ENCODE measurements at regions not wholly inside any gene's neighbourhood (a gene's known extent, or its start where the extent isn't known, plus 50 kb on each side); places are given as distances from the start of the nearest gene placed in this dataset.

DNA sequence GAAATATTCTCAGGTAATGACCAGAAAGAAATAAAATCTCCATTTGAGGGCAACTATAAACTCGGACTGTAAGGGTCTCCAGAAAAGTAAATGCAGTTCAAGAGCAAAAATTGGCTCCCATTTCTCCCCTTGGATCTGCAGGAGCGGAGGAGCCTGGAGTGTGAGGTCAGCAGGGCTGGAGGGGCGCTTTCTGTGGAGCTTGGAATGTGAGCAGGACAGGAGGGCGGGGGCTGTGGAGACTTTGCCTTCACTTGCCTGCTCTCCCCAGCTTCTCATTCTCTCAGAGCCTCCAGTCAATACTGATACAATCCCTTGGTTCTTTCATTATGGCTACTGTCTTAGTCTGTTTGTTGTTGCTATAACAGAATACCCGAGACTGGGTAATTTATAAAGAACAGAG is 162.8 kb upstream of the ANKH start:
- H3K36me3 ChIP-seq (ENCODE audit: control insufficient read depth, insufficient read depth, low read length) = no peaks in the 10 kb centered on the region
- H3K4me3 ChIP-seq (ENCODE audit: low read depth, low read length) = no peak overlapping the region
- H3K27me3 ChIP-seq (ENCODE audit: control insufficient read depth, insufficient read depth, low read length) = no peaks in the 10 kb centered on the region
- H3K4me1 ChIP-seq (ENCODE audit: control insufficient read depth, insufficient read depth, low read length) = no peaks in the 10 kb centered on the region
- DNase-seq (ENCODE audit: low read depth in 4 of 6, low spot score in 6 of 6) = no peak
- no peak overlapping the region for H3K27ac ChIP-seq (ENCODE audit: low read depth, low read length)
- H3K9me3 ChIP-seq (ENCODE audit: control insufficient read depth, insufficient read depth, low read length) = no peaks in the 10 kb centered on the region
- 100% methylated on average over 2 of the region's 5 CpGs for WGBS (ENCODE audit: insufficient coverage)

GRCh38 chr5:15031180-15031579 is 159.6 kb upstream of the ANKH start:
- WGBS (ENCODE audit: insufficient coverage) = 38% methylated on average over 1 of the region's 1 CpG
- no peaks in the 10 kb centered on the region for H3K9me3 ChIP-seq (ENCODE audit: control insufficient read depth, insufficient read depth, low read length)
- H3K4me3 ChIP-seq (ENCODE audit: low read depth, low read length) = no peak overlapping the region
- no peaks in the 10 kb centered on the region for H3K27me3 ChIP-seq (ENCODE audit: control insufficient read depth, insufficient read depth, low read length)
- no peaks in the 10 kb centered on the region for H3K4me1 ChIP-seq (ENCODE audit: control insufficient read depth, insufficient read depth, low read length)
- H3K36me3 ChIP-seq (ENCODE audit: control insufficient read depth, insufficient read depth, low read length) = no peaks in the 10 kb centered on the region
- no peak for DNase-seq (ENCODE audit: low read depth in 4 of 6, low spot score in 6 of 6)
- H3K27ac ChIP-seq (ENCODE audit: low read depth, low read length) = no peak overlapping the region

- Histone ChIP-seq H3K27me3 (ENCODE audit: control insufficient read depth, insufficient read depth, low read length) (no peaks in the 10 kb centered on the region), H3K36me3 (ENCODE audit: control insufficient read depth, insufficient read depth, low read length) (no peaks in the 10 kb centered on the region), H3K9me3 (ENCODE audit: control insufficient read depth, insufficient read depth, low read length) (no peaks in the 10 kb centered on the region), H3K4me1 (ENCODE audit: control insufficient read depth, insufficient read depth, low read length) (no peaks in the 10 kb centered on the region), H3K4me3 (ENCODE audit: low read depth, low read length) (no peak overlapping the region), H3K27ac (ENCODE audit: low read depth, low read length) (no peak overlapping the region)
- DNase-seq (ENCODE audit: low read depth in 4 of 6, low spot score in 6 of 6) = no peak
Measured at GRCh38 chr5:15027764-15028163, 156.2 kb upstream of the ANKH start.

GRCh38 chr5:15026944-15027343 is 155.4 kb upstream of the ANKH start:
- no peaks in the 10 kb centered on the region for H3K27me3 ChIP-seq (ENCODE audit: control insufficient read depth, insufficient read depth, low read length)
- no peaks in the 10 kb centered on the region for H3K36me3 ChIP-seq (ENCODE audit: control insufficient read depth, insufficient read depth, low read length)
- WGBS (ENCODE audit: insufficient coverage) = 58% methylated on average over 5 of the region's 6 CpGs
- H3K4me3 ChIP-seq (ENCODE audit: low read depth, low read length) = no peak overlapping the region
- no peaks in the 10 kb centered on the region for H3K9me3 ChIP-seq (ENCODE audit: control insufficient read depth, insufficient read depth, low read length)
- no peak overlapping the region for H3K27ac ChIP-seq (ENCODE audit: low read depth, low read length)
- DNase-seq (ENCODE audit: low read depth in 4 of 6, low spot score in 6 of 6) = peak in 1 of 6 donors; percentile 31
- no peaks in the 10 kb centered on the region for H3K4me1 ChIP-seq (ENCODE audit: control insufficient read depth, insufficient read depth, low read length)

- H3K4me1 ChIP-seq (ENCODE audit: control insufficient read depth, insufficient read depth, low read length) = no peaks in the 10 kb centered on the region
- H3K9me3 ChIP-seq (ENCODE audit: control insufficient read depth, insufficient read depth, low read length) = no peaks in the 10 kb centered on the region
- no peaks in the 10 kb centered on the region for H3K36me3 ChIP-seq (ENCODE audit: control insufficient read depth, insufficient read depth, low read length)
- no peaks in the 10 kb centered on the region for H3K27me3 ChIP-seq (ENCODE audit: control insufficient read depth, insufficient read depth, low read length)
- no peak overlapping the region for H3K4me3 ChIP-seq (ENCODE audit: low read depth, low read length)
- H3K27ac ChIP-seq (ENCODE audit: low read depth, low read length) = no peak overlapping the region
- 60% methylated on average over 1 of the region's 9 CpGs for WGBS (ENCODE audit: insufficient coverage)
- DNase-seq (ENCODE audit: low read depth in 4 of 6, low spot score in 6 of 6) = peak in 1 of 6 donors; percentile 90
Measured at GRCh38 chr5:15026011-15026893, 154.7 kb upstream of the ANKH start.

DNA sequence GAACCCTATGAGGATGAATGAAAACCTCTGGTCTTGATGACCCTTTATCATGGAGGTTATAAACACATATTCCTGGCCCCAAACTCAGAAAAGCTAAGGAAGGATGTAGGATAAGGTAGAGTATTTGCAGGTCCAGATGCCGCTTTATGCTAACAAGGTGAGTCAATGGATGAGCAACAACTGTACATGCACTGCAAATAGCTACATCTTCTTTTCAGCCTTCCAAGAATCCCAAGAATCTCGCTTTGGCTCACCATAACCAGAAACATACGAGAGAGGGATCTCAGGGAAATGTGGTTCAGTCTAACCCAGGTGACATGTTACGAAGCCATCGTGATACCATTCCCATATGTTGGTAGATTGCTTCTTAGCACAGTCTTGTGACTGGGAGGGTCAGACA is 152.3 kb upstream of the ANKH start:
- H3K27ac ChIP-seq (ENCODE audit: low read depth, low read length) = no peak overlapping the region
- DNase-seq (ENCODE audit: low read depth in 4 of 6, low spot score in 6 of 6) = no peak
- H3K4me3 ChIP-seq (ENCODE audit: low read depth, low read length) = no peak overlapping the region
- H3K4me1 ChIP-seq (ENCODE audit: control insufficient read depth, insufficient read depth, low read length) = no peaks in the 10 kb centered on the region
- H3K9me3 ChIP-seq (ENCODE audit: control insufficient read depth, insufficient read depth, low read length) = no peaks in the 10 kb centered on the region
- WGBS (ENCODE audit: insufficient coverage) = 90% methylated on average over 4 of the region's 5 CpGs
- no peaks in the 10 kb centered on the region for H3K27me3 ChIP-seq (ENCODE audit: control insufficient read depth, insufficient read depth, low read length)
- no peaks in the 10 kb centered on the region for H3K36me3 ChIP-seq (ENCODE audit: control insufficient read depth, insufficient read depth, low read length)

GRCh38 chr5:15023266-15023665 is 151.7 kb upstream of the ANKH start:
- Histone ChIP-seq H3K27ac (ENCODE audit: low read depth, low read length) (no peak overlapping the region), H3K36me3 (ENCODE audit: control insufficient read depth, insufficient read depth, low read length) (no peaks in the 10 kb centered on the region), H3K27me3 (ENCODE audit: control insufficient read depth, insufficient read depth, low read length) (no peaks in the 10 kb centered on the region), H3K9me3 (ENCODE audit: control insufficient read depth, insufficient read depth, low read length) (no peaks in the 10 kb centered on the region), H3K4me1 (ENCODE audit: control insufficient read depth, insufficient read depth, low read length) (no peaks in the 10 kb centered on the region), H3K4me3 (ENCODE audit: low read depth, low read length) (no peak overlapping the region)
- no CpG with 5 or more reads among the region's 1 CpG for WGBS (ENCODE audit: insufficient coverage)
- no peak for DNase-seq (ENCODE audit: low read depth in 4 of 6, low spot score in 6 of 6)

- WGBS (ENCODE audit: insufficient coverage) = 77% methylated on average over 3 of the region's 8 CpGs
- H3K4me3 ChIP-seq (ENCODE audit: low read depth, low read length) = no peak overlapping the region
Measured at GRCh38 chr5:15021266-15022046, 149.9 kb upstream of the ANKH start.

DNA sequence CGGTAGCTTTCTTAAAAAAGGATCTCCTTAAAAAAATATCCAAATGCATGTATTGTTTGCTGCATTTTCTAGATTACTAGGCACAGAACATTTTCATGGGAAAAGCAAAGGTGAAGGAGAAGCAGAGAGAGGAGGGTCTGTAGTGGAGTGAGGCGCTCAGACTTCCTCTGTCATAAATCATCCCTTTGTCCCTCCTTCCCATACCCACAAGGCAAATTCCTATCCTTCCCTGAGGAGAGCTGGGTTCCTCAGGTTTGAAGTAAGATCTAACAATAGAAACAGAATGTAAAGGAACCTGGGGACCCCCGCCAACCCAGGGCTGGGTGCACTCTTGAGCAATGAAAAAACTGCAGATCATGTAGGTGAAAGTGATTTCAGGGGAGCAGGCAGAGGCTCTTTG is 149.2 kb upstream of the ANKH start:
- Histone ChIP-seq H3K4me1 (ENCODE audit: control insufficient read depth, insufficient read depth, low read length) (no peaks in the 10 kb centered on the region), H3K27me3 (ENCODE audit: control insufficient read depth, insufficient read depth, low read length) (no peaks in the 10 kb centered on the region), H3K9me3 (ENCODE audit: control insufficient read depth, insufficient read depth, low read length) (no peaks in the 10 kb centered on the region), H3K27ac (ENCODE audit: low read depth, low read length) (no peak overlapping the region), H3K36me3 (ENCODE audit: control insufficient read depth, insufficient read depth, low read length) (no peaks in the 10 kb centered on the region), H3K4me3 (ENCODE audit: low read depth, low read length) (no peak overlapping the region)
- WGBS (ENCODE audit: insufficient coverage) = 86% methylated on average over 1 of the region's 3 CpGs
- peak in 1 of 6 donors; percentile 39 for DNase-seq (ENCODE audit: low read depth in 4 of 6, low spot score in 6 of 6)

More at GRCh38 chr5:15021266-15022046, 149.9 kb upstream of the ANKH start:
- H3K9me3 ChIP-seq (ENCODE audit: control insufficient read depth, insufficient read depth, low read length) = no peaks in the 10 kb centered on the region
- DNase-seq (ENCODE audit: low read depth in 4 of 6, low spot score in 6 of 6) = peak in 1 of 6 donors; percentile 72
- no peaks in the 10 kb centered on the region for H3K36me3 ChIP-seq (ENCODE audit: control insufficient read depth, insufficient read depth, low read length)
- H3K27ac ChIP-seq (ENCODE audit: low read depth, low read length) = no peak overlapping the region
- H3K27me3 ChIP-seq (ENCODE audit: control insufficient read depth, insufficient read depth, low read length) = no peaks in the 10 kb centered on the region
- H3K4me1 ChIP-seq (ENCODE audit: control insufficient read depth, insufficient read depth, low read length) = no peaks in the 10 kb centered on the region

GRCh38 chr5:15014809-15015208 is 143.2 kb upstream of the ANKH start:
- Histone ChIP-seq H3K9me3 (ENCODE audit: control insufficient read depth, insufficient read depth, low read length) (no peaks in the 10 kb centered on the region), H3K27me3 (ENCODE audit: control insufficient read depth, insufficient read depth, low read length) (no peaks in the 10 kb centered on the region), H3K4me3 (ENCODE audit: low read depth, low read length) (no peak overlapping the region), H3K27ac (ENCODE audit: low read depth, low read length) (no peak overlapping the region), H3K36me3 (ENCODE audit: control insufficient read depth, insufficient read depth, low read length) (no peaks in the 10 kb centered on the region), H3K4me1 (ENCODE audit: control insufficient read depth, insufficient read depth, low read length) (no peaks in the 10 kb centered on the region)
- WGBS (ENCODE audit: insufficient coverage) = 83% methylated on average over 1 of the region's 3 CpGs
- no peak for DNase-seq (ENCODE audit: low read depth in 4 of 6, low spot score in 6 of 6)

All from spinal cord (tissue), 9 donors.